Neural progenitor cell (in vitro differentiated cells): ENCODE measurements at regions not wholly inside any gene's neighbourhood (a gene's known extent, or its start where the extent isn't known, plus 50 kb on each side); places are given as distances from the start of the nearest gene placed in this dataset.
A peak's percentile ranks its signal among the peaks of the same experiment; 100 is the strongest.

ENCODE experiments used
- DNase-seq: peaks from one replicate; pipeline ENCODE4 v3.0.0-alpha.2; 2016; ENCODE audit warnings: low spot score
- H2AFZ ChIP-seq: fragments of 200-600 bp; sonication (generic); replicated peaks from 2 replicates; pipeline ENCODE4 v1.6.1; 2016; ENCODE audit warnings: antibody characterized with exemption
- H3F3A ChIP-seq: fragments of 200-600 bp; sonication (generic); 2 replicates; pipeline ENCODE4 v1.6.1; 2016; ENCODE audit warnings: antibody characterized with exemption, low read depth
- H3K27ac ChIP-seq: fragments of 200-600 bp; sonication (generic); 2 replicates; pipeline ENCODE4 v1.5.1; 2016; ENCODE audit warnings: mild to moderate bottlenecking
- H3K27me3 ChIP-seq: fragments of 200-600 bp; sonication (generic); 2 replicates; pipeline ENCODE4 v1.6.1; 2016; ENCODE audit warnings: mild to moderate bottlenecking, moderate library complexity
- H3K36me3 ChIP-seq: fragments of 200-600 bp; sonication (generic); 2 replicates; pipeline ENCODE4 v1.5.1; 2016
- H3K4me1 ChIP-seq: fragments of 200-600 bp; sonication (generic); 2 replicates; pipeline ENCODE4 v1.6.1; 2016; ENCODE audit warnings: mixed run types
- H3K4me2 ChIP-seq: fragments of 200-600 bp; sonication (generic); 2 replicates; pipeline ENCODE4 v1.6.1; 2016
- H3K4me3 ChIP-seq: fragments of 200-600 bp; sonication (generic); 2 replicates; pipeline ENCODE4 v1.5.1; 2016
- H3K79me2 ChIP-seq: fragments of 200-600 bp; sonication (generic); 2 replicates; pipeline ENCODE4 v1.6.1; 2016; ENCODE audit warnings: low read depth
- H3K9ac ChIP-seq: fragments of 200-600 bp; sonication (generic); 2 replicates; pipeline ENCODE4 v1.6.1; 2016
- H3K9me3 ChIP-seq: fragments of 200-600 bp; sonication (generic); 2 replicates; pipeline ENCODE4 v1.5.1; 2016; ENCODE audit warnings: low read depth
- H4K20me1 ChIP-seq: fragments of 200-600 bp; sonication (generic); 2 replicates; pipeline ENCODE4 v1.6.1; 2016; ENCODE audit warnings: low read depth
- H3K27ac Mint-ChIP-seq: 3 replicates; pipeline ENCODE4 v1.8.0; 2021; ENCODE audit warnings: mixed read lengths
- H3K27me3 Mint-ChIP-seq: 2 replicates; pipeline ENCODE4 v1.8.0; 2022; ENCODE audit warnings: low read depth, mild to moderate bottlenecking, inconsistent platforms, moderate library complexity, mixed read lengths; ENCODE audit not compliant: insufficient read depth
- H3K36me3 Mint-ChIP-seq: 3 replicates; pipeline ENCODE4 v1.8.0; 2021; ENCODE audit warnings: mixed read lengths
- H3K4me1 Mint-ChIP-seq: 3 replicates; pipeline ENCODE4 v1.8.0; 2021; ENCODE audit warnings: mixed read lengths
- H3K4me3 Mint-ChIP-seq: 3 replicates; pipeline ENCODE4 v1.8.0; 2021; ENCODE audit warnings: mild to moderate bottlenecking, moderate library complexity, mixed read lengths
- H3K9me3 Mint-ChIP-seq: 3 replicates; pipeline ENCODE4 v1.8.0; 2020; ENCODE audit warnings: mixed read lengths
- CTCF ChIP-seq: fragments of 200-600 bp; sonication (generic); IDR thresholded peaks from 2 replicates; pipeline ENCODE4 v1.5.1; 2017; ENCODE audit warnings: antibody characterized with exemption, mild to moderate bottlenecking
- EZH2 ChIP-seq: fragments of 200-600 bp; sonication (generic); IDR thresholded peaks from 2 replicates; pipeline ENCODE4 v1.6.1; 2017; ENCODE audit warnings: antibody characterized with exemption, mild to moderate bottlenecking, moderate library complexity
- EZH2phosphoT487 ChIP-seq: fragments of 200-600 bp; sonication (generic); IDR thresholded peaks from 2 replicates; pipeline ENCODE4 v1.6.1; 2017; ENCODE audit warnings: antibody characterized with exemption

- Histone ChIP-seq H4K20me1 (no peaks in the 10 kb centered on the region), H3K36me3 (no peaks in the 10 kb centered on the region), H3K9ac (no peak overlapping the region), H3K27ac (no peak overlapping the region), H3K4me2 (no peak overlapping the region), H3K79me2 (no peaks in the 10 kb centered on the region), H2AFZ (no peak overlapping the region), H3K4me1 (peaks cover 8% of the 10 kb centered on the region), H3F3A (no peaks in the 10 kb centered on the region), H3K27me3 (peaks cover 4% of the 10 kb centered on the region), H3K4me3 (no peak overlapping the region), H3K9me3 (no peaks in the 10 kb centered on the region)
- TF ChIP-seq EZH2phosphoT487 (no peak), EZH2 (no peak), CTCF (no peak)
- no peaks in the 10 kb centered on the region for H3K36me3 Mint-ChIP-seq
- DNase-seq = no peak
- peaks cover 9% of the 10 kb centered on the region for H3K4me1 Mint-ChIP-seq
- H3K4me3 Mint-ChIP-seq = no peak overlapping the region
- H3K9me3 Mint-ChIP-seq = no peaks in the 10 kb centered on the region
- H3K27me3 Mint-ChIP-seq = peaks cover 5% of the 10 kb centered on the region
- no peak overlapping the region for H3K27ac Mint-ChIP-seq
Measured at GRCh38 chr1:18038051-18038450, 69.5 kb upstream of the IGSF21 start.

GRCh38 chr1:18039102-18039501, 68.5 kb upstream of the IGSF21 start:
- H3K79me2 ChIP-seq = no peaks in the 10 kb centered on the region

GRCh38 chr1:18041102-18041501, 66.5 kb upstream of the IGSF21 start:
- H3K9me3 Mint-ChIP-seq = no peaks in the 10 kb centered on the region
- Histone ChIP-seq H2AFZ (peak overlapping the region; percentile 42), H3F3A (no peaks in the 10 kb centered on the region), H3K9ac (no peak overlapping the region), H4K20me1 (no peaks in the 10 kb centered on the region), H3K4me1 (peaks cover 6% of the 10 kb centered on the region), H3K79me2 (no peaks in the 10 kb centered on the region), H3K27ac (no peak overlapping the region), H3K9me3 (no peaks in the 10 kb centered on the region), H3K4me2 (no peak overlapping the region), H3K36me3 (no peaks in the 10 kb centered on the region), H3K4me3 (no peak overlapping the region), H3K27me3 (peaks cover 4% of the 10 kb centered on the region)
- H3K36me3 Mint-ChIP-seq = no peaks in the 10 kb centered on the region
- H3K27ac Mint-ChIP-seq = no peak overlapping the region
- peaks cover 6% of the 10 kb centered on the region for H3K27me3 Mint-ChIP-seq
- TF ChIP-seq CTCF (no peak), EZH2 (no peak), EZH2phosphoT487 (no peak)
- no peak for DNase-seq
- H3K4me3 Mint-ChIP-seq = no peak overlapping the region
- H3K4me1 Mint-ChIP-seq = peaks cover 3% of the 10 kb centered on the region

More at GRCh38 chr1:18039102-18039501, 68.5 kb upstream of the IGSF21 start:
- H3K36me3 Mint-ChIP-seq = no peaks in the 10 kb centered on the region
- no peaks in the 10 kb centered on the region for H4K20me1 ChIP-seq
- H3K27me3 ChIP-seq = peaks cover 4% of the 10 kb centered on the region
- peaks cover 3% of the 10 kb centered on the region for H3K4me1 Mint-ChIP-seq
- no peak overlapping the region for H3K4me3 ChIP-seq
- no peak overlapping the region for H3K4me2 ChIP-seq
- H3K4me1 ChIP-seq = peaks cover 6% of the 10 kb centered on the region
- H3K4me3 Mint-ChIP-seq = no peak overlapping the region
- H3F3A ChIP-seq = no peaks in the 10 kb centered on the region
- no peak overlapping the region for H3K9ac ChIP-seq
- H3K27ac ChIP-seq = no peak overlapping the region
- H3K9me3 ChIP-seq = no peaks in the 10 kb centered on the region
- peaks cover 3% of the 10 kb centered on the region for H3K27me3 Mint-ChIP-seq
- H3K36me3 ChIP-seq = no peaks in the 10 kb centered on the region
- TF ChIP-seq EZH2 = no peak
- no peak for TF ChIP-seq CTCF
- TF ChIP-seq EZH2phosphoT487 = no peak
- H3K9me3 Mint-ChIP-seq = no peaks in the 10 kb centered on the region
- no peak for DNase-seq
- no peak overlapping the region for H3K27ac Mint-ChIP-seq
- H2AFZ ChIP-seq = no peak overlapping the region
